SKM-1 (cell line): ENCODE measurements at regions not wholly inside any gene's neighbourhood (a gene's known extent, or its start where the extent isn't known, plus 50 kb on each side); places are given as distances from the start of the nearest gene placed in this dataset.
A peak's percentile ranks its signal among the peaks of the same experiment; 100 is the strongest.

ENCODE experiments used
- DNase-seq: peaks from one replicate; lab custom pipeline; 2025; ENCODE audit not compliant: unreplicated experiment; lab: John Stamatoyannopoulos, UW

DNA sequence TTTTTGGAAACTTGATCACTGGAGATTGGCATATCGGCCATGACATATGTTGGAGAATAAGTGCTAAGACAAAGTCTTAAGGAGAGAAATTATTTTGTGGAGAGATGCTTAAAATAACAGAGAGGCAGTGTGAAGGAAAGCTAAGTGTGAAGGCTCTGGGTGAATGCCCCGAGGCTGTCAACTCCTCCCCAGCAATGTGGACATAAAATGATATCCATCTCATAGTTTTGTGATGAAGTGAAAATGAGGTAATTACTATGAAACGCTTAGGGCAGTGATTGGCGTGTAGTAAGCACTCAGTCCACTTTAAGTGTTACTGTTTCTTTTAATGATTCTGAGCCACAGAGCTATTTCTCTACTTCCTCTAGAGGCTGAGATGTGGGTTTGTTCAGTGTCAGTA, 195.8 kb upstream of the KLF12 start:
- no peak for DNase-seq

DNA sequence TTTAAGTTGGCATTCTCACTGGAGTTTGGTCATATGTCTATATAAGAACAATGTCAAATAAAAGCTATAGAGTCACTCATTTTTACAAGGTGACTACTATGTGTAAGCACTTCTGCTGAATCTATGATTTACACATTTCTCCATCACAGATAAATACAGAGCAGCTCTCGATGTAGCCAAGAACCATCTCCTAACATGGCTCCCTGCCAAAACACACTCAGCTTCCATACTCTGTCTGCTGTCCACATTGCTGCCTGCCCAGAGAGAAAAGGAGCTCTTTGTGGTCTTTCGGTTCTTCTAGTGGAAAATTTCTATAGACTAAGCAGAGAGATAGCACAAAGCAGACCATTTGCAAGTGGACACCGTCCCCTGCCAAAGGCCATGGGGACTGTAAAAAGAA, 190.9 kb upstream of the KLF12 start:
- DNase-seq: no peak

DNA sequence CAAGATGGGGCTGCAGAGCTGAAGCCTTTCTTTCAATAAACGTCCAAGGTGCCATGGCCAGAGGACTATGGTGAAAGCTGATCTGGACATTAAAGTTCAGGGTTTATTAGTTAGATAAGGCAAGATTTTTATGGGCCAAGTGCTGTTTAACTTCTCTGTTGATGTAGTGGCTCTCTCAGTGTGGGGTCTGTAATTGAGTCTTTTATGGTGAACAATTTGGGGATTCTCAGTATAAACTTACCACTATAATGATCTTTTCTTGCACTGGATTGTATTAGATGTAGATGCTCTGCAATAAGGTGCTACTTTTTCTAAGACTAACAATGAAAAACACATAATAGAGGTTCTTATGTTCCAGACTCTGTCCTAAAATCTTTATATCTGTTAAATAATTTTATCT, 190.1 kb upstream of the KLF12 start:
- DNase-seq: no peak

DNA sequence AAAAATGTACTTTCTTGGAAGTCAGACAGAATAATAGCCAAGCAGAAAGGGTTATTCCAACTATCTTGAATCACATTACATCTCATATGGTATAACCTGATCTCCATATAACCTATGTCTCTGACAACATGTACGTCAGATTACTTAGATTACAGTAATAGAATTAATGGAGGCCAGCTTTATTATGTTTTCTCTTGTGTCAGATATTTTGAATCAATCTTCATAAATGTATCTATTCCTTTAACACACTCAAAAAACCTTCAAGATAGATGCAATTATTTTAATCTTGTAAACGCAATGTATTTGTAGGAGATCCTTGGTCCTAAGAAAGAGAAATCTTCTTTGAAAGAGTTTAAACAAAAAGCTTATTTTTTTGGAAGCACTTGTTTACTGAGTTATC, 188.4 kb upstream of the KLF12 start:
- DNase-seq: no peak

DNA sequence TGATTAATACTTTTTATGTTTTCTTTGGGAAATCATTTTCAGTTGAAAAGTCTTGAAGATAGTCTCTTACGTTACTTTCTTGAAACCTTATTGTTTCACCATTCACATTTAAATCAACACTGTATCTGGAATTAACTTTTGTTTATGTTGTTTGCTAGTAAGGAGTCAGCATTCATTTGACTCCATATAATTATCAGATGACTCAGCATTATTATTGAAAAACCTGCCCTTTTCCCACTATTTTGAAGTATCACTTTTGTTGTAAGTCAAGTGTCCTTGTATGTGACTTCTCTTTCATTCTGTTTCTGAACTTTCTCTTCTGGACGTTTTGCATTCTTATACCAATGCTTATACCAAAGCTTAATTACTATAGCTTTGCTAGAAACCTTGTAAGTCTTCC, 186.1 kb upstream of the KLF12 start:
- no peak for DNase-seq

DNA sequence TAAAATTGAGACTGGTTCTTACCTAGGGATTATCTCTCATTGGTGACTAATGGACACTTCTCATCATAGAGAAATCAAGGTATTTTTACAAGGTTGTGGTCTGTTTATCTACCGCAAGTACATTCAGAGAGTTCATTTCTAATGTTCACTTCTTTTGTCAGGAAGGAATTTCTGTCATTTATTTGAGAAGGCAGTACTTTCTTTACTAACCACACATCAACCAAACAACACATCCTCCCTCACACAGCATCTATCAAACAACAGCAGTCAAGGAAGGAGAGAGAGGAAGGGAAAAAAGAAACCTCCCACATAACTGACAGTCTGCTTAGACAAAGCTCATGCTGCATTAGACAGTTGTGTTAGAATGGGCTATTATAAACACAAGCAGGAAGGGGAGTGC, 182.3 kb upstream of the KLF12 start:
- no peak for DNase-seq

DNA sequence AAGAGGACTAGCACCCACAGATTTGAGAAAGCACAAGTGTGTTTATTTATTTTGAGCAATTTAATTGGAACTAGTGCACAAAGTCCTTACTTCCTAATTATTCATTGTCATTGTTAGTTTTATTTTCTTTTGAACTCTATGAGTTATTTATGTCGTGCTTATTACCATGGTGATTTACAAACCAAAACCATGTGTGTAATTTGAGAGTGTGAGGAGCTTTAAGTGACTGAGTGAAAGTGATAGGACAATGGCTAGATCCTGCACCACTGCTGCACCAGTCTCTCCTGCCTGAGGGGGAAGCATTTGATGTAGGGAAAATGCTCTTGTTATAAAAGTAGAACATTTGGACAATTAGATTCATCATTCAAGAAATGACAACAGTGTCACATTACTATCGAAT, 172.3 kb upstream of the KLF12 start:
- no peak for DNase-seq

DNA sequence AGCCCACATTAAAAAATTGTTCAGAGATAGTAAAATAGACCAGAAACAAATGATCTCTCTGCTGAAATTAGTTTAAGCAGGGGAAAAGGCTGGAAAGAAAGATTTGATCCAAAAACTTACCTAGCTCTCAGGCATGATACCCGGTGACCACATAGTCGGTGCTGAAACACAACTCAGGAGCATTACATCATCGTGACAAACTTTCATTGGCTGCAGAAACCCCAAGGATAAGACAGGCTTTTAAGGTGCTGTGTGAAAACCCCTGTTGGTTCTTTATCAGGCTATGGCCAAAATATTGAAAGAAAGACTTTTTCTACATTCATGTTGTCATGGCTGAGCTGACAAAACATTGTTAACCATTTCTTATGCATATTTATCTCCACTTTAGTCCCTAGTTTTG, 171.7 kb upstream of the KLF12 start:
- DNase-seq: no peak

DNA sequence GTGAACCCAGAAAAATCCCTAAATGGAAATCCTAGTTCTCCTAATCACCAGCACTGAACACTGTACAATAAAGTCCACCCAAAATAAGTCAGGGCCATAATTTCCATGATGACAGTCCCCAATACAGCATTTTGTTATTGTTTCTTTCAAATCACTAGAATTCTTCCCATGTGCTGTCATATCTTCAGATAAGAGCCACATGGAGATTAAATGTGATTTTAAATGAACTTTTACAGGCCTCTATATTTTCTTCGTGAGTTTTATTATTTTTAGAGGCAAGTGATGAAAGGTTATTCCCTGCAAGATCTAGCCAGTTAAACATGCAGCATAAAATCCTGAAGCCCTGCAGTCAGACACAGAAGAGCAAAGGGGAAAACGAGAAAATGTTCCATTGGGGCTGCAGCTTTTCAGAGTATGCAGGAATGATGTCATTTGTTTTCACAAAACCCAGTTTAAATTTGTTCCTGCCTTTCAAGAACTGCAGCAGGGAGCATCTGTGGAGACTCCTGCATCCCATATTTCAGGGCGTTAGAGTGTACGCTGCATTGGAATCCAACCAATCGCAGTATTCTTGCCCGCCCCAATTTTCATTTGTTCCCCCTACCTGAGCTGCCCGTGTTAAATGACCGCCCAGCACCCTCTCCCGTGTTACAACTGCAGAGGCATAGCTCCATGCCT, 167.2 kb upstream of the KLF12 start:
- DNase-seq: no peak

DNA sequence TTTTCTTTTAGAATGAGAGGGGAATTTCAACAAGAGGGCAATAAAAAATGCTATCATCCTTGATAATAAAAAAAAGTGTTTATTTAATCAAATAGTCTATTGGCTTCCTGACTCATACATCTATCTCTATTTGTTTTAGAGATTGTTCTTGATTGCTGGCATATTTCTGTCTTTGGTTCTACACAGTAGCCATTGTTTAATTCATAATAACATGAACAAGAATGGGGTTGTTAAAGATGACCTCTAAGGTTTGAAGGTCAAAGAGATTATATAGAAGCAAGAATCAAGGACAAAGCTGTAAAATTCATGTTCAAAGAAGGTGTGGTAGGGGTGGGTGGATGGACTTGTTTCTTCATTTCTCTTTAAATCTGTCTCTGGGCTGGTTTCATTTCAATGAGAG, 166.0 kb upstream of the KLF12 start:
- DNase-seq: no peak

DNA sequence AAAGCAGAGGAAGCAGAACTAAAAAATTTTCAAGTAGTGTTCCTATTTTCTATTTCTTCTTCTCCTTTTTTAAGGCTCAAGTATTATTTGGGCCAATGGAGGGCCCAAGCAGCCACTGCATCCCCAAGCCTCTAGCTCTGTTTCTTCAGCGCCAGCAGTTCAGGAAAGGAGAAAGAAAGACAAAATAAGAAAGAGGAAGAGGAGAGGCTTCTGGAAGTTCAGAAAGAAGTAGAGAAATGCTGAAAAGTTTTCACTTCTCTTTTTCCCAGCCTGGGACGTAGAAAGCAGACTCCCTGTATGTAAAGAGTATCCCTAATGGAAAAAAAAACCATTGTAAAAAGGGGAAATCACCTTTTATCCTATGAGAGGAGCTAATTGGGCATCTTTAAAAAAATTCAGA, 165.5 kb upstream of the KLF12 start:
- DNase-seq: peak; percentile 77

DNA sequence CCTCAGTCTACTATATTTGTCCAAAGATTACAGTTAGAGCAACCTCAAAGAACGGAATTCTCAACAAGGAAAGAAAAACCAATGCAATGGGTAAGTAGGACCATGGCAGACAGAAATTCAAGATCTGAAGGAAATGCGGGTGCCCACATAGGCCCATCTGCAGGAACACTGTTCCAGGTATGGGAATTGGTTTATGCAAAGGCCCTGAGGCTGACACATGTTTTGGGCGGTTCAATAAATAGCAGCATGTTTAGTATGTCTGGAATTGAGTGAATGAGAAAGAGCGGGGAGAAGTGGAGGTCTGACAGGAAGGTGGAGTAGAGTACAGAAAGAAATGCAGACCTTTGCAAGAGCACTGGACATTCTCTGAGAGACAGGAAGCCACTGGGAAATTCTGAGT, 164.7 kb upstream of the KLF12 start:
- no peak for DNase-seq

DNA sequence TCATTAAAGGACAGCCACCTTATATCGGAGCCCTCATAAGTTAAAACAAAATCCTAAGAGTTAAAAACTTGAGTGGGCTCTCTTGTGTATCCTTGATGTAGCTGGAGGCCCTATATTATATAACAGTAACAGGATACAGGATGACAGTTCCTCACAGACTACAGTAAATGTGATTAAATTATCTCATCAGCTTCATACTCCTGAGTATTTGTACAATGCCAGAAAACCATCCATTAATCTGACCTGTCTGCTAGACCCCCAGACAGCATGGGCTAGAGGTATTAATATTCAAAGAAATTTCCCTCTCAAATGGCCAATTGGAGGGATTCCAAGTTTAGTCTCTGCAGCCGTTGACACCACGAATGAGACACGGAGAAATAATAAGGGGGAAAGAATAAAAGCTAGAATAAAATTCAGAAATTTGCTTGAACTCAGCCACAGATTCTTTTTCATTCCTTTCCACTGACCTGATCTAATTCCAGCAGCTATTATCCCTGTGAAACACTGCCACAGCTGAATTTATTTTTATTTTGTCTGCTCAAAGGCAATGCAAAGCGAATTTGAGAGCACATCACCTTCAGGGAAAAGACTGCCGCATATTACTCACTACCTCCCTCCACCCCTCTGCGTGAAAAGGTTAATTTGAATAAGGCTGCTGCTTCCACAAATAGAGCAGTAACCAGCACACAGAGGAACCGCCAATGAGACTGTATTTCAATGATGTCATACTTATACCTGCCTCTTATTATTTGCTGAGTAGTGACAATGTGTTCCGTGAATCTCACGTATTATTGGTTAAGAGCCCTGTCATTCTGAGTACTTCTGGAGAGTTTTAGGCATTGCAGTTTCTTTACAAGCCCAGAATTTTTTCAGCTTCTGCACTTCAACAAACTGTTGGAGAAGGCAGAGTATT, 155.9 kb upstream of the KLF12 start:
- DNase-seq: no peak

DNA sequence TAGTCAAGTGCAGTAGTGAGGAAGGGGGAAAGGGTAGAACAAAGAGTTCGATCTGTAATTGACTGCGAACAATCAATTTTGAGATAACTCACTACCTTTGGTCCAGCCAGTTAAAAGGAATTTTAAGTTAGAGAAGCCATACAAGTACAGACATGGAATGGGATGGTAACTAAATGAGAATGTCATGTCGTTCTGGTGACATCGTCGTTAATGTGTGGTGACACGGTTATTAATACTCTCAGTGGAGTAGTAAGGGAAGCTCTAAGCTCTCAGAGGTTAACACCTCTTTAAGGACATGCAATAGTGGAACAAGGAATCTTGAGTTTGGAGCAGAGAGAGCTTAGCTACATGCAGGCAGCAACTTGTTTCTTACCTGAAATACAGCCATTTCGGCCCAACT, 154.9 kb upstream of the KLF12 start:
- no peak for DNase-seq

DNA sequence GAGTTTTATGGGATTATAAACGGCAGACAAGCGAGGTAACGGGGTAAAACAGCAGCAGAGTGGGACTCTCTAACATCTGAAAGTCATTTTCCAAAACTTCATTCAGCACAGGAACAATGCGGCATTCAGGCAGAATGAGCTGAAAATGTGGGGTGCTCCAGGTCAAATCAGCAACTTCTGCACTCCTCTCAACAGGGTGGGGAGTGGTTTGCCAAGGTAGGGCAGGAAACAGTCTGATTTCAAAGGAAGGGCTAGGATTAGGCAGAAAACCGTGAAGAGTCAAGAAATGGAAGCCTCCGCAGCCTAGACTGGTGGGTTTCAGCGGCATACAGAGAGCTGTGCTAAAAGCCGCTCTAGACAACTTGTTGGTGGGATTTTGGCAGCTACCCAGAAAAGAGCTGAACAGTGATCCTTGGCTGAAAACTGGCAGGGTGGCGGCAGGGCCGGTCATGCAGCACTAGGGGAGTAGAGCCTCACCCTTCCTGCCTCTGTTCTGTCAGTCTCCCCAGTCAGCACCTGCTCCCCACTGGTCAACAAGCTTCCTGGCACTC, 154.2 kb upstream of the KLF12 start:
- DNase-seq: no peak

DNA sequence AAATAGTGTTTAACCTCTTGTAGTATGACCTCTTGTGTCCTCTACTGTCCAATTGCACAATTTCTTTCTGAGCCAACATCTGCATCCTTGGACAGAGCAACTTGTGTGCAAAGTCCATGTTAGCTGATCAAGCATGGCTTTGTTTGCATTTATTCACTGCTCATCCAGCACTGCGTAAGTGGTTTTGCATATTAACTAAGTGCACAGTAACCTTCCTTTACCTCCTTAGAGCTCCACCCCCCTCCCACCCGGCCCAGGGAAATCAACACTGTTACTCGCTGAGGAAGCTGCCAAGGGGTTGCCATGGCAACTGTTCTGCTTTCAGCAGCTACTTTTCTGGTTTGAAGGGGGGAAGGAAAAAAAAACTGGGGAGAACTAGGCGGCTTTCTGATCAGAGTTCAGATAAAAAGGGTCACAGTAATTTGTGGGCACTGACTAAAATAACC, 153.5 kb upstream of the KLF12 start:
- peak; percentile 41 for DNase-seq

DNA sequence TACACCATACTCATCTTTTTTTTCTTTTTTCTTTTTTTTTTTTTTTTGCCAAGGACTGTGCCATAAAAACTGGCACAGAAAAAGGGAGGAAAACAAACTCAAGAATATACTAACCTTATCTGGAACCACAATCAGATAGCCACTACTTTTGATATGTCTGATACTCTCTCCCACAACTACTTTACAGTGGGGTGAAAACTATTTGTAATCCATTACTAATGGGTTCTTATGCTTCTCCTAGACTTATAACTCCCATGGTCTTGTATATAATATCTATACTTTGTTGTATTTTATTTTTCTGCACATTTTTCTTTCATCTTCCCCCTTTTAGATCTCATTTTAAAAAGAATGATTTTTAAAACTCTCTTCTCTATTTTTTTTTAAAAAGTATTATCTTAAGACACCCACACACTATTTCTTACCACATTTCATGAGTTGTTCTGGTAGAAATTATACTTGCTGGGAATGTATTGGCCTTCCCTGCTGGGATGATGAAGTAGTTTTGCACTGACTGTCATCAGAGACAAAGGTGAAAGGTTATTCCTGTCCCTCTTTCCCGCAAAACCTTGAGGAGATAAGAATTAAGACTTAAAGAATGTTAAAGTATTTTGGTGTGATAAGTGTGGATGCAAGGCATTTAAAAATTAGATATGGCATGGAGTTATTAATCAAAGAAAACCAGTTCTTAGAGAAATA, 146.7 kb upstream of the KLF12 start:
- DNase-seq: no peak

DNA sequence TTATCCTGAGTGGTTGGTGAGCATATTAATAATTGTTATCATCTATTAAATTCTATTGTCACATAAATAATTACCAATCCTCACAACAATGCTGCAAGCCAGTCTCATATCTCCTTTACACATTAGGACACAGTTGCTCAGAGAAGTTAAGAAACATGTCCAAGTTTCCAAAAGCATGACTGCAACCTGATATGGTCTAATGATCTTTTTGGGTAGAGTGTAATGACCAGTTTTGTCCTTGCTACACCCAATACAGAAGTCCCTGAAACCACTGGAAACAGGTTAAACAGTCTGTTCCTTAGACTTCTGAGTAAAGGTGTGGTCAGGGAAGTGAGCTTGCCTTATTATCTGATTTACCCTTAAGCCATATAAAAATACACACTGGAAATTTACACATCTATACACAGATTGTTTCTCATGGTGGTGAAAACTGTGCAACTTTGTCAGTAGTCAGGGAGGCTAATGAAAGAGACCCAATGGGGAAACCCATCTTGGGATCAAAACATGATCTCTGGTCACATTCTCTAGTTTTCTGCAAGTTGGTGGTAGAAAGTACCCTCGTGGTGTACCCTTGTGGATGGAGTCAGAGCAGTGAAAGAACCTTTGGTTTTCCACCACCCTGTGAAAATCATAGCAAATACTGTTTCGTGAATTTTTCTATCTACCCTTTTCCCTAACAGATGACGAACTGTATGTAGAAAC, 146.0 kb upstream of the KLF12 start:
- DNase-seq: no peak

DNA sequence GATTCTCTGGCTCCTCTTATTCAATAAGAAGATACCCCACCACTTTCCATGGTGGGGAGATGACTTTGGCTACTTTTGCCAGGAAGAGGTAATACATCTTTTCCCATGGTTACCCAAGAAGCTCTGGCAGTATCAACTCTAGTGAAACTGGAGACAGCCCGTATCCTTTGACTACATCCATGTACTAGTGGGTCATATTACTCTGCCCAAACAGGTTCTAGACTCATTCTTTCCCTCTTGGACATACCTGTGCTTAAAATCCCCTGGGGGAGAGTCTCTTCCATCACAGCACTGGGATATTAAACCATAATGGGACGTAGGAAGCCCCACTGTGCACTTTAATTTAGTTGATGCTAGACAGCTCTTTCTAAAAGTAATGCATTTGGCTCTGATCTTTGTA, 144.7 kb upstream of the KLF12 start:
- no peak for DNase-seq

DNA sequence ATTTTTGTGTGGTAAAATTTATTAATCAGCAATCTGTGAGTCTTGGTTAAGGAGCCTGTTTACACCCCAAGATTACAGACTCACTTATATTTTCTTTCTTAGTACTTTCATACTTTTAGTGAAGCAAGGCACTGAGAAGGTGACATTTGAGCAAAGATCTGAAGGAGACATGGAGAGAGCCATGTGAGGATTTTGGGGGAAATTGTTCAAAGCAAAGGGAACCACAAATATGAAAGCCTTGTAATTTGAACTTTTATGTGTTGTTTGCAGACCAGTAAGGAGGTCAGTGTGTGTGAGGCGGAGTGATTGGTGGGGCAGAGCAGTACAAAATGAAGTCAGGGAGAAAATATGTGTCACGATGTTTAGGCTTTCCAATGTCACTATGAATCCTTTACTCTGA, 140.7 kb upstream of the KLF12 start:
- no peak for DNase-seq

DNA sequence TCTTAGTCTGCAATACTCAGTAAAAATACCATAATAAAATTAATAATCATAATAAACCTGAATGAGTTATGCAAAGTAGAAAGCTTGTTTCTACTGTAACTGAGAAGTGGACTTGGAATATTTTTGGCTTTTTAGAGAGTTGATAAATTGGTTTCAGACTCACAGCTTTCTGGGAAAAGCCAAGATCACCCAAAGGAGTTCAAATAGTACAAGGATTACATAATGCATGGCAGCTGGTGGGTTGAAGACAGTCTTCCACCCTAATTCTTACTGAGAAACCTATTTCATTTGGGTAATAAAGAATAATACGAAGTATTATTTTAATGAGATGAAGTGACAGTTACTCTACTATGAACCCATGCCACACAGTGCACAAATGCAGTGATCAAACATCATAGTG, 139.4 kb upstream of the KLF12 start:
- no peak for DNase-seq
